SU-DHL-6 (cell line): ENCODE measurements at regions not wholly inside any gene's neighbourhood (a gene's known extent, or its start where the extent isn't known, plus 50 kb on each side); places are given as distances from the start of the nearest gene placed in this dataset.

Experiments used
- CTCF ChIP-seq: fragments of 200-600 bp; sonication (generic); IDR thresholded peaks from one replicate; pipeline ENCODE4 v1.5.1; 2017; ENCODE audit warnings: antibody characterized with exemption, mild to moderate bottlenecking, low read length, moderate library complexity; ENCODE audit not compliant: insufficient read depth, poor library complexity, severe bottlenecking
- EZH2phosphoT487 ChIP-seq: fragments of 200-600 bp; sonication (generic), shearing (Covaris generic); conservative IDR thresholded peaks from 2 replicates; pipeline ENCODE4 v1.6.1; 2018; ENCODE audit warnings: mild to moderate bottlenecking, antibody characterized with exemption, low read length, moderate library complexity, mixed read lengths

GRCh38 chr4:71187404-71188155 lies 151.2 kb upstream of the SLC4A4 start:
- TF ChIP-seq CTCF: no peak
- no peak for TF ChIP-seq EZH2phosphoT487
